Vagina (tissue), 2 donors: ENCODE measurements at regions not wholly inside any gene's neighbourhood (a gene's known extent, or its start where the extent isn't known, plus 50 kb on each side); places are given as distances from the start of the nearest gene placed in this dataset.

ENCODE experiments used
- DNase-seq, 2 donors: peaks; one replicate each; pipeline ENCODE4 v3.0.0-alpha.2; 2017; ENCODE audit errors: extremely low spot score in 2 of 2
- H3K27ac ChIP-seq: fragments of 200-600 bp; sonication (generic); one replicate; pipeline ENCODE4 v1.5.1; 2019
- H3K27me3 ChIP-seq: fragments of 200-600 bp; sonication (generic); one replicate; pipeline ENCODE4 v1.5.1; 2019
- H3K36me3 ChIP-seq, 2 donors: fragments of 200-600 bp; sonication (generic); one replicate each; pipeline ENCODE4 v1.5.1; 2017 to 2019
- H3K4me1 ChIP-seq: fragments of 200-600 bp; sonication (generic); one replicate; pipeline ENCODE4 v1.5.1; 2019
- H3K4me3 ChIP-seq, 2 donors: fragments of 200-600 bp; sonication (generic); 1 replicate in 1 of 2; 2 replicates in 1 of 2; pipeline ENCODE4 v1.5.1; 2016 to 2019
- H3K9me3 ChIP-seq: fragments of 200-600 bp; sonication (generic); one replicate; pipeline ENCODE4 v1.5.1; 2019
- POLR2A ChIP-seq, 2 donors: fragments of 450-650 bp; IDR thresholded peaks; one replicate each; pipeline ENCODE4 v1.6.1; 2017; ENCODE audit warnings: antibody characterized with exemption in 2 of 2, mild to moderate bottlenecking in 2 of 2, moderate library complexity in 2 of 2
- POLR2AphosphoS5 ChIP-seq, 2 donors: sonication (generic); formaldehyde crosslinking; IDR thresholded peaks; one replicate each; pipeline ENCODE4 v1.9.0; 2017; ENCODE audit warnings: antibody characterized with exemption in 2 of 2, mild to moderate bottlenecking in 2 of 2, low read depth in 1 of 2; ENCODE audit not compliant: insufficient read depth in 1 of 2
- intact Hi-C: fragments of 100-400 bp; cut with DNase I; formaldehyde crosslinking; loops from one replicate; pipeline ENCODE4 v1.15.1; 2023
- TF ChIP-seq, protein P1 (sequence below), 3 experiments: fragments of 450-650 bp in 2 of 3; fragments of 200-600 bp in 1 of 3; sonication (generic) in 1 of 3; IDR thresholded peaks; one replicate each; pipeline ENCODE4 v1.5.1; 2017 to 2019; ENCODE audit warnings: antibody characterized with exemption in 3 of 3, mild to moderate bottlenecking in 2 of 3, moderate library complexity in 2 of 3

DNA sequence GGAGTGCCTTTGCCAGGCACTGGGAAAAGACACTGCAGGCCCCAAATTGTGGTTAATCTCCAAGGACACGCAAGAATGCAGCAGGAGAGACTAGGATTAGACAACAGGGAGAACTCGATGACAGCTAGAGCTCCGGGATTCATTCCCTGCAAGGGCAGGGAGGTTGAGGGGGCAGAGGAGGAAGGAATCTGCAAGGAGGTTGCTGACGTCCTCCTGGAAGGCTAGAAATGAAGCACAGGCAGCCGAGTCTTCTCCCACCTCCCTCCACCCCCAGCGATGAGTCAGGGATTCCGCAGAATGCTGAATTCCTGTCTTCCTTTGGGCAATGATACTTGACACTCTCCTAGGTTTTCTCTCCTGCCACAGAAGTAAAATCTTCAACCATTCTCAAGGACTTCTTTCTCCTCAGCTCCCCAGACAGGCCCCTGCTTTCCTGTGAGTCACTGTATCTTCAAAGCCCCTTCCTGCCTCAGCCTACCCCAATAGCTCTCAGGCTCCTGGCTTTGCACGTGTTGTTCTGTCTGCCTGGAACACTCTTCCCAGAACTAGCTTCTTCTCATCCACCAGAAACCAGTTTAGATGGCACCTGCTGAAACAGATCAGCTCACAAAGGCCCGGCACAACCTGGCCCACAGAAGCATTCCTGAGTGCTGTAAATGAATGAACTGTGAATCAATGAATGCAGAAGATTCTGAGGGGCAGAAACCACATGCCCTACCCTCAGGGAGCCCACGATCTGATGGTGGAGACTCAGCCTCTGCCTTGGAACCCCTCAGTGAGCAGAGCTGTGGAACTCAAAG, 85.6 kb downstream of the MRPL14 start:
- Histone ChIP-seq H3K9me3 (no peaks in the 10 kb centered on the region), H3K4me3 (no peak overlapping the region), H3K27ac (peak overlapping the region; percentile 80), H3K36me3 (no peaks in the 10 kb centered on the region), H3K27me3 (no peaks in the 10 kb centered on the region), H3K4me1 (peaks cover 26% of the 10 kb centered on the region)
- DNase-seq: no peak
- TF ChIP-seq POLR2AphosphoS5 (IDR thresholded peaks at IDR 0.05; ENCODE audit: insufficient read depth in 1 of 2, low read depth in 1 of 2) (peak; percentile 25 to 42), POLR2A (IDR thresholded peaks at IDR 0.05) (no peak)
- intact Hi-C loops: no loop called here

DNA sequence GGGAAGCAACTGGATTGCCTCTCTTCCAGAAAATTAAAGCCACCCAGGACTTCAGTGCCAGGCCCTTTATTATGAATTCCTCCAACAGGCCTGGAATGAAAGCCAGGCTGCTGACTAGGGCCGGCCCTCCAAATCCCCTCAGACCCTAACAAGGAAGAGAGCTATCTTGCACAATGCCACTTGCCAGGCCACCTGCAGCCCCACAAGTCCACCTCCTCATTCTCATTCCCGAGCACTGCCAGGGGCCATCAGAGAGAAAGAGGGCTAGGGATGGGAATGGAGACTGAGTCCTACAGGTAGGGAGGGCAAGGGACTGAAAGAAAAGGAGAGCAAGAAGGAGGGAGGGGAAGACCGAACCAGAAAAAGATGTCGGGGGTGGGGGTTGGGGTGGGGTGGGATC, 86.5 kb downstream of the MRPL14 start:
- H3K9me3 ChIP-seq: no peaks in the 10 kb centered on the region
- intact Hi-C loops: no loop called here
- peaks cover 24% of the 10 kb centered on the region for H3K4me1 ChIP-seq
- H3K27me3 ChIP-seq: no peaks in the 10 kb centered on the region
- no peak for DNase-seq
- TF ChIP-seq POLR2A (IDR thresholded peaks at IDR 0.05) (no peak), POLR2AphosphoS5 (IDR thresholded peaks at IDR 0.05; ENCODE audit: insufficient read depth in 1 of 2, low read depth in 1 of 2) (no peak)
- TF ChIP-seq, protein P1, sequence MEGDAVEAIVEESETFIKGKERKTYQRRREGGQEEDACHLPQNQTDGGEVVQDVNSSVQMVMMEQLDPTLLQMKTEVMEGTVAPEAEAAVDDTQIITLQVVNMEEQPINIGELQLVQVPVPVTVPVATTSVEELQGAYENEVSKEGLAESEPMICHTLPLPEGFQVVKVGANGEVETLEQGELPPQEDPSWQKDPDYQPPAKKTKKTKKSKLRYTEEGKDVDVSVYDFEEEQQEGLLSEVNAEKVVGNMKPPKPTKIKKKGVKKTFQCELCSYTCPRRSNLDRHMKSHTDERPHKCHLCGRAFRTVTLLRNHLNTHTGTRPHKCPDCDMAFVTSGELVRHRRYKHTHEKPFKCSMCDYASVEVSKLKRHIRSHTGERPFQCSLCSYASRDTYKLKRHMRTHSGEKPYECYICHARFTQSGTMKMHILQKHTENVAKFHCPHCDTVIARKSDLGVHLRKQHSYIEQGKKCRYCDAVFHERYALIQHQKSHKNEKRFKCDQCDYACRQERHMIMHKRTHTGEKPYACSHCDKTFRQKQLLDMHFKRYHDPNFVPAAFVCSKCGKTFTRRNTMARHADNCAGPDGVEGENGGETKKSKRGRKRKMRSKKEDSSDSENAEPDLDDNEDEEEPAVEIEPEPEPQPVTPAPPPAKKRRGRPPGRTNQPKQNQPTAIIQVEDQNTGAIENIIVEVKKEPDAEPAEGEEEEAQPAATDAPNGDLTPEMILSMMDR (IDR thresholded peaks at IDR 0.05): no peak
- H3K36me3 ChIP-seq: no peaks in the 10 kb centered on the region
- H3K4me3 ChIP-seq: no peak overlapping the region
- peak overlapping the region; percentile 80 for H3K27ac ChIP-seq

GRCh38 chr6:44039839-44040350, 87.4 kb downstream of the MRPL14 start:
- no peak overlapping the region for H3K4me3 ChIP-seq
- no peaks in the 10 kb centered on the region for H3K9me3 ChIP-seq
- no peaks in the 10 kb centered on the region for H3K36me3 ChIP-seq
- DNase-seq: no peak
- H3K27me3 ChIP-seq: no peaks in the 10 kb centered on the region
- intact Hi-C loops: no loop called here
- TF ChIP-seq POLR2AphosphoS5 (IDR thresholded peaks at IDR 0.05; ENCODE audit: insufficient read depth in 1 of 2, low read depth in 1 of 2) (no peak), POLR2A (IDR thresholded peaks at IDR 0.05) (no peak)
- TF ChIP-seq, protein P1 (IDR thresholded peaks at IDR 0.05): no peak
- H3K4me1 ChIP-seq: peaks cover 24% of the 10 kb centered on the region
- no peak overlapping the region for H3K27ac ChIP-seq

DNA sequence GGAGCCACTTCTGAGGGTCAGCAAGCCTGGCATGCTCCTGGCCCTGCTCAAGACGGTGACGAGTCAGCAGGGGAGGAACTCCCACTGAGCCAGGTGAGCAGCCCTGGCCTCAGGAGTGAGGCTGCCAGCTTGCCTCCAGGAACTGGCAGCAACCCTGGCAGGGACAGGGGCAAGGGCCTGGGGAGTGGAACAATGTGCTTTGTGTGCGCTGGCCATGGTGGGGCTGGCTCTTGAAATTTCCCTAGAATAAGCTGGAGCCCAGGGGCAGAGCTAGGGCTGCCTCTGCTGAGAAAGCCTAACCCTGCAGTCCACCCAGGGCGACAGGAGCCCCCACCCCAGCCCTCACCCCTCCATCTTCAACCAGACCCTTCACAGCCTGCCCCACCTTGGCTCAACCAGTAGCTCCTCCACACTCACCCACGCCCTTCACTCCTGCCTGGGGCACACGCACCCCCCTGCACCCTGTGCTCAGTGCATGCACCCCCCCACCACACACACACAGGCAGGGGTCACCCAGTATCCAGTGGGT, 88.0 kb downstream of the MRPL14 start:
- no peak for TF ChIP-seq POLR2AphosphoS5 (IDR thresholded peaks at IDR 0.05; ENCODE audit: insufficient read depth in 1 of 2, low read depth in 1 of 2)
- no peak for TF ChIP-seq POLR2A (IDR thresholded peaks at IDR 0.05)
- TF ChIP-seq, protein P1 (IDR thresholded peaks at IDR 0.05): no peak
- Histone ChIP-seq H3K27ac (no peak overlapping the region), H3K27me3 (no peaks in the 10 kb centered on the region), H3K36me3 (no peaks in the 10 kb centered on the region), H3K9me3 (no peaks in the 10 kb centered on the region), H3K4me1 (peaks cover 24% of the 10 kb centered on the region), H3K4me3 (no peak overlapping the region)
- DNase-seq: no peak
- intact Hi-C loops: no loop called here

GRCh38 chr6:44038543-44039065, 88.6 kb downstream of the MRPL14 start:
- Histone ChIP-seq H3K9me3 (no peaks in the 10 kb centered on the region), H3K4me3 (no peak overlapping the region), H3K27me3 (no peaks in the 10 kb centered on the region), H3K4me1 (peaks cover 24% of the 10 kb centered on the region), H3K36me3 (no peaks in the 10 kb centered on the region), H3K27ac (no peak overlapping the region)
- TF ChIP-seq POLR2A (IDR thresholded peaks at IDR 0.05): no peak
- no peak for TF ChIP-seq POLR2AphosphoS5 (IDR thresholded peaks at IDR 0.05; ENCODE audit: insufficient read depth in 1 of 2, low read depth in 1 of 2)
- TF ChIP-seq, protein P1 (IDR thresholded peaks at IDR 0.05): no peak
- DNase-seq: no peak
- intact Hi-C loops: no loop called here
